OCI-LY7 (cell line): ENCODE measurements at regions not wholly inside any gene's neighbourhood (a gene's known extent, or its start where the extent isn't known, plus 50 kb on each side); places are given as distances from the start of the nearest gene placed in this dataset.

ENCODE experiments used
- EZH2phosphoT487 ChIP-seq: fragments of 200-600 bp; sonication (generic); IDR thresholded peaks from 2 replicates; pipeline ENCODE4 v1.6.1; 2018; ENCODE audit warnings: low read depth, borderline replicate concordance, mild to moderate bottlenecking, mixed run types, antibody characterized with exemption, low read length, moderate library complexity, mixed read lengths
- TF ChIP-seq, protein P1 (sequence below): fragments of 200-600 bp; sonication (generic); conservative IDR thresholded peaks from 2 replicates; pipeline ENCODE4 v1.5.1; 2014; ENCODE audit warnings: mild to moderate bottlenecking, antibody characterized with exemption, low read length, moderate library complexity, mixed read lengths

DNA sequence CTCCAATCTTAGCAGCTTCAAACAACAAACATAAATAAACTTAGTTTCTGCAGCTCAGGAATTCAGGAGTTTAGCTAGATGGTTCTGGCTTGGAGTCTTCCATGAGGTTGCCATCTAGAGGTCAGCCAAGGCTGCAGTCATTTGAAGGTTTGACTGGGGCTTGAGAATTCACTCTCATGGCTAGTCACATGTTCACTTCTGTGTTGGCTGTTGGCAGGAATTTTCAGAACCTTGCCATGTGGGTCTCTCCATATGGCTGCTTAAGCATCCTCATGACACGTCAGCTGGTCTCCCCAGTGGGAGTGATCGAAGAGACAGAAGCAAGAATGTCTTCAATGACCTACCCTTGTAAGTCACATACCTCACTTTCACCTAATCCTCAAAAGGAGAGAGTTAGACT is 269.2 kb upstream of the CNTN3 start:
- TF ChIP-seq, protein P1, sequence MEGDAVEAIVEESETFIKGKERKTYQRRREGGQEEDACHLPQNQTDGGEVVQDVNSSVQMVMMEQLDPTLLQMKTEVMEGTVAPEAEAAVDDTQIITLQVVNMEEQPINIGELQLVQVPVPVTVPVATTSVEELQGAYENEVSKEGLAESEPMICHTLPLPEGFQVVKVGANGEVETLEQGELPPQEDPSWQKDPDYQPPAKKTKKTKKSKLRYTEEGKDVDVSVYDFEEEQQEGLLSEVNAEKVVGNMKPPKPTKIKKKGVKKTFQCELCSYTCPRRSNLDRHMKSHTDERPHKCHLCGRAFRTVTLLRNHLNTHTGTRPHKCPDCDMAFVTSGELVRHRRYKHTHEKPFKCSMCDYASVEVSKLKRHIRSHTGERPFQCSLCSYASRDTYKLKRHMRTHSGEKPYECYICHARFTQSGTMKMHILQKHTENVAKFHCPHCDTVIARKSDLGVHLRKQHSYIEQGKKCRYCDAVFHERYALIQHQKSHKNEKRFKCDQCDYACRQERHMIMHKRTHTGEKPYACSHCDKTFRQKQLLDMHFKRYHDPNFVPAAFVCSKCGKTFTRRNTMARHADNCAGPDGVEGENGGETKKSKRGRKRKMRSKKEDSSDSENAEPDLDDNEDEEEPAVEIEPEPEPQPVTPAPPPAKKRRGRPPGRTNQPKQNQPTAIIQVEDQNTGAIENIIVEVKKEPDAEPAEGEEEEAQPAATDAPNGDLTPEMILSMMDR: peak; percentile 45
- no peak for TF ChIP-seq EZH2phosphoT487
